ENCODE measurements at regions not wholly inside any gene's neighbourhood (a gene's known extent, or its start where the extent isn't known, plus 50 kb on each side); places are given as distances from the start of the nearest gene placed in this dataset.
"Not testable (repeated sequence)": the region's sequence is repeated elsewhere in the genome, so short reads cannot be mapped to it uniquely, and the experiment has no call there.

- Histone ChIP-seq H2AFZ (ENCODE audit: insufficient read depth, low read depth, low read length, poor library complexity, severe bottlenecking) (no peak overlapping the region), H3K4me1 (ENCODE audit: control insufficient read depth in 1 of 2, insufficient read depth in 2 of 2, low read length in 2 of 2) (no peaks in the 10 kb centered on the region), H3K27me3 (ENCODE audit: control insufficient read depth in 2 of 2, insufficient read depth in 2 of 2, low read length in 2 of 2) (no peaks in the 10 kb centered on the region), H3K4me2 (replicated peaks; ENCODE audit: extremely low read depth, low read length, poor library complexity, severe bottlenecking) (no peak overlapping the region), H3K36me3 (replicated peaks in 1 of 2; ENCODE audit: control insufficient read depth in 1 of 2, insufficient read depth in 2 of 2, low read length in 2 of 2) (no peaks in the 10 kb centered on the region), H3K27ac (ENCODE audit: low read depth in 1 of 2, low read length in 2 of 2) (no peak overlapping the region), H3K9ac (ENCODE audit: insufficient read depth, low read length, poor library complexity, severe bottlenecking) (no peak overlapping the region), H3K9me3 (replicated peaks in 1 of 2; ENCODE audit: control insufficient read depth in 1 of 2, insufficient read depth in 1 of 2, low read length in 2 of 2) (peaks cover 0 to 7% of the 10 kb centered on the region in 2 donors), H3K4me3 (replicated peaks in 1 of 3; ENCODE audit: low read depth in 2 of 3, low read length in 3 of 3) (no peak overlapping the region), H3K79me2 (ENCODE audit: insufficient read depth, low read length) (no peaks in the 10 kb centered on the region), H4K20me1 (ENCODE audit: insufficient read depth, low read length) (no peaks in the 10 kb centered on the region)
- 100% methylated on average over 1 of the region's 7 CpGs for whole genome bisulfite sequencing (ENCODE audit: insufficient coverage)
- no peak overlapping the region for H3K4me3 Mint-ChIP-seq
- H3K4me1 Mint-ChIP-seq: no peaks in the 10 kb centered on the region
- DNase-seq: no peak
- H3K36me3 Mint-ChIP-seq: no peaks in the 10 kb centered on the region
- H3K27ac Mint-ChIP-seq: no peak overlapping the region
- H3K9me3 Mint-ChIP-seq: peaks cover 0 to 23% (median 4%) of the 10 kb centered on the region in 7 donors
- intact Hi-C loops (cut with micrococcal nuclease): no loop called here
- H3K27me3 Mint-ChIP-seq (ENCODE audit: low read depth in 3 of 3): peaks cover 2% of the 10 kb centered on the region in 3 donors
- TF ChIP-seq, protein P1, sequence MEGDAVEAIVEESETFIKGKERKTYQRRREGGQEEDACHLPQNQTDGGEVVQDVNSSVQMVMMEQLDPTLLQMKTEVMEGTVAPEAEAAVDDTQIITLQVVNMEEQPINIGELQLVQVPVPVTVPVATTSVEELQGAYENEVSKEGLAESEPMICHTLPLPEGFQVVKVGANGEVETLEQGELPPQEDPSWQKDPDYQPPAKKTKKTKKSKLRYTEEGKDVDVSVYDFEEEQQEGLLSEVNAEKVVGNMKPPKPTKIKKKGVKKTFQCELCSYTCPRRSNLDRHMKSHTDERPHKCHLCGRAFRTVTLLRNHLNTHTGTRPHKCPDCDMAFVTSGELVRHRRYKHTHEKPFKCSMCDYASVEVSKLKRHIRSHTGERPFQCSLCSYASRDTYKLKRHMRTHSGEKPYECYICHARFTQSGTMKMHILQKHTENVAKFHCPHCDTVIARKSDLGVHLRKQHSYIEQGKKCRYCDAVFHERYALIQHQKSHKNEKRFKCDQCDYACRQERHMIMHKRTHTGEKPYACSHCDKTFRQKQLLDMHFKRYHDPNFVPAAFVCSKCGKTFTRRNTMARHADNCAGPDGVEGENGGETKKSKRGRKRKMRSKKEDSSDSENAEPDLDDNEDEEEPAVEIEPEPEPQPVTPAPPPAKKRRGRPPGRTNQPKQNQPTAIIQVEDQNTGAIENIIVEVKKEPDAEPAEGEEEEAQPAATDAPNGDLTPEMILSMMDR (IDR thresholded peaks at IDR 0.05): no peak
These were observed 438.6 kb downstream of the AGTPBP1 start for GRCh38 chr9:85302938-85303756.

DNA sequence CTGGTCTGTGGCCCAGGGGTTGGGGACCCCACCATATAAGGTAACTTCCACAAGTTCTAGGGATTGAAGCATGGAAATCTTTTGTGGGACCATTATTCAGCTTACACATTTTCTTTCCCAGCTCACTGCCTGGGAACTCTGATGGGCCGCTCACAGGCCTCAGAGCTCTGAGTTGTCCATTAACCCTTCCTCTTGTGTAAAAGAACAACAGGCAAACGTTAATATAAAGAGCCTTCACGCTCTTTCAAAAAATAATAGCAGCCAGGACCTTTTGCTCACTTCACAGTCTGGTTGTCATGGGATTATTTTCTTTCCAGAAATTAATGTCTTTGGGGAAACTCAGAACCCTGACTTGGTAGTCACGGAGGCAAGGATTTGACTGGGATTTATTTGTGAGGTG, 443.3 kb downstream of the AGTPBP1 start:
- Mint-ChIP-seq H3K4me1 (no peaks in the 10 kb centered on the region), H3K27ac (no peak overlapping the region), H3K27me3 (ENCODE audit: low read depth in 3 of 3) (peaks cover 0 to 2% (median 2%) of the 10 kb centered on the region in 3 donors), H3K4me3 (no peak overlapping the region), H3K9me3 (peaks cover 2 to 19% (median 7%) of the 10 kb centered on the region in 7 donors), H3K36me3 (no peaks in the 10 kb centered on the region)
- H3K4me3 ChIP-seq (replicated peaks in 1 of 3; ENCODE audit: low read depth in 2 of 3, low read length in 3 of 3): no peak overlapping the region
- DNase-seq: no peak
- no peaks in the 10 kb centered on the region for H3K36me3 ChIP-seq (replicated peaks in 1 of 2; ENCODE audit: control insufficient read depth in 1 of 2, insufficient read depth in 2 of 2, low read length in 2 of 2)
- no peaks in the 10 kb centered on the region for H4K20me1 ChIP-seq (ENCODE audit: insufficient read depth, low read length)
- H3K27ac ChIP-seq (ENCODE audit: low read depth in 1 of 2, low read length in 2 of 2): no peak overlapping the region
- H3K4me2 ChIP-seq (replicated peaks; ENCODE audit: extremely low read depth, low read length, poor library complexity, severe bottlenecking): no peak overlapping the region
- 82% methylated on average over 1 of the region's 4 CpGs for WGBS (ENCODE audit: insufficient coverage)
- TF ChIP-seq, protein P1 (IDR thresholded peaks at IDR 0.05): no peak
- H3K4me1 ChIP-seq (ENCODE audit: control insufficient read depth in 1 of 2, insufficient read depth in 2 of 2, low read length in 2 of 2): no peaks in the 10 kb centered on the region
- H3K9me3 ChIP-seq (replicated peaks in 1 of 2; ENCODE audit: control insufficient read depth in 1 of 2, insufficient read depth in 1 of 2, low read length in 2 of 2): peaks cover 0 to 10% of the 10 kb centered on the region in 2 donors
- intact Hi-C loops (cut with micrococcal nuclease): no loop called here
- no peak overlapping the region for H3K9ac ChIP-seq (ENCODE audit: insufficient read depth, low read length, poor library complexity, severe bottlenecking)
- no peaks in the 10 kb centered on the region for H3K79me2 ChIP-seq (ENCODE audit: insufficient read depth, low read length)
- no peak overlapping the region for H2AFZ ChIP-seq (ENCODE audit: insufficient read depth, low read depth, low read length, poor library complexity, severe bottlenecking)
- H3K27me3 ChIP-seq (ENCODE audit: control insufficient read depth in 2 of 2, insufficient read depth in 2 of 2, low read length in 2 of 2): no peaks in the 10 kb centered on the region

DNA sequence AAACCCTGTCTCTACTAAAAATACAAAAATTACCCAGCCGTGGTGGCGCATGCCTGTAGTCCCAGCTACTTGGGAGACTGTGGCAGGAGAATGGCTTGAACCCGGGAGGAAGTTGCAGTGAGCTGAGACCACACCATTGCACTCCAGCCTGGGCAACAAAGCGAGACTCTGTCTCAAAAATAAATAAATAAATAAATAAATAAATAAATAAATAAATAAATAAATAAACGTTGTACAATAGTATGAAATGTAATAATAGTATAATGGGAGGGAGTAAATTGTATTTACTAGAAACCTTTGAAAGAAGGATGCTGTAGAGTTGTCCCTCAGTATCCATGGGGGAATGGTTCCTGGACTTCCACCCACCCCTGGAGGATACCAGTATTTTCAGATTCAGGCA, 446.5 kb downstream of the AGTPBP1 start:
- H3K27ac Mint-ChIP-seq; H3K36me3 ChIP-seq (replicated peaks in 1 of 2; ENCODE audit: control insufficient read depth in 1 of 2, insufficient read depth in 2 of 2, low read length in 2 of 2); H3K27ac ChIP-seq (ENCODE audit: low read depth in 1 of 2, low read length in 2 of 2); intact Hi-C loops (cut with micrococcal nuclease); H3K4me3 Mint-ChIP-seq; H3K79me2 ChIP-seq (ENCODE audit: insufficient read depth, low read length); H3K36me3 Mint-ChIP-seq; H3K4me2 ChIP-seq (replicated peaks; ENCODE audit: extremely low read depth, low read length, poor library complexity, severe bottlenecking); H3K9ac ChIP-seq (ENCODE audit: insufficient read depth, low read length, poor library complexity, severe bottlenecking); H3K4me1 ChIP-seq (ENCODE audit: control insufficient read depth in 1 of 2, insufficient read depth in 2 of 2, low read length in 2 of 2); H3K4me3 ChIP-seq (replicated peaks in 1 of 3; ENCODE audit: low read depth in 2 of 3, low read length in 3 of 3); H2AFZ ChIP-seq (ENCODE audit: insufficient read depth, low read depth, low read length, poor library complexity, severe bottlenecking); H3K27me3 ChIP-seq (ENCODE audit: control insufficient read depth in 2 of 2, insufficient read depth in 2 of 2, low read length in 2 of 2); DNase-seq; H4K20me1 ChIP-seq (ENCODE audit: insufficient read depth, low read length); H3K4me1 Mint-ChIP-seq: not testable (repeated sequence)
- H3K9me3 ChIP-seq (replicated peaks in 1 of 2; ENCODE audit: control insufficient read depth in 1 of 2, insufficient read depth in 1 of 2, low read length in 2 of 2): peaks cover 0 to 10% of the 10 kb centered on the region in 2 donors
- WGBS (ENCODE audit: insufficient coverage): no CpG with 5 or more reads among the region's 5 CpGs
- Mint-ChIP-seq H3K27me3 (ENCODE audit: low read depth in 3 of 3) (peaks cover 2 to 12% (median 7%) of the 10 kb centered on the region in 3 donors), H3K9me3 (peaks cover 2 to 15% (median 7%) of the 10 kb centered on the region in 7 donors)

Data from CD14-positive monocyte (primary cell).